ENCODE measurements at regions not wholly inside any gene's neighbourhood (a gene's known extent, or its start where the extent isn't known, plus 50 kb on each side); places are given as distances from the start of the nearest gene placed in this dataset.

- no peak for TF ChIP-seq EZH2 (IDR thresholded peaks at IDR 0.05; ENCODE audit: borderline replicate concordance, low read depth, low read length, severe bottlenecking)
- no peak for TF ChIP-seq CTCF (IDR thresholded peaks at IDR 0.05; ENCODE audit: extremely low read depth in 1 of 2, insufficient read depth in 1 of 2, low read depth in 1 of 2, low read length in 2 of 2)
- no peak for TF ChIP-seq FOS (IDR thresholded peaks at IDR 0.05; ENCODE audit: borderline replicate concordance, insufficient read depth, low read length)
Measured at GRCh38 chr14:103214461-103214958, 91.2 kb downstream of the TNFAIP2 start.

All from endothelial cell of umbilical vein (primary cell).